Sigmoid colon (tissue), 6 donors: ENCODE measurements at regions not wholly inside any gene's neighbourhood (a gene's known extent, or its start where the extent isn't known, plus 50 kb on each side); places are given as distances from the start of the nearest gene placed in this dataset.

Experiments
- DNase-seq: peaks from one replicate; pipeline ENCODE4 v3.0.0-alpha.2; 2019
- H3K27ac ChIP-seq, 4 donors: fragments of 200-600 bp; sonication (generic); one replicate each; pipeline ENCODE4 v1.5.1; 2016 to 2019; ENCODE audit warnings: mild to moderate bottlenecking in 1 of 4
- H3K27me3 ChIP-seq, 3 donors: fragments of 200-600 bp; sonication (generic); one replicate each; pipeline ENCODE4 v1.5.1; 2019; ENCODE audit warnings: mild to moderate bottlenecking in 1 of 3
- H3K36me3 ChIP-seq, 4 donors: fragments of 200-600 bp; sonication (generic); one replicate each; pipeline ENCODE4 v1.5.1; 2016 to 2019
- H3K4me1 ChIP-seq, 4 donors: fragments of 200-600 bp; sonication (generic); one replicate each; pipeline ENCODE4 v1.5.1; 2017 to 2019
- H3K4me3 ChIP-seq, 4 donors: fragments of 200-600 bp; sonication (generic); one replicate each; pipeline ENCODE4 v1.5.1; 2017 to 2019; ENCODE audit warnings: mild to moderate bottlenecking in 2 of 4, moderate library complexity in 1 of 4
- H3K9me3 ChIP-seq, 4 donors: fragments of 200-600 bp in 3 of 4; sonication (generic) in 3 of 4; one replicate each; pipeline versions ENCODE4 v1.5.1 to v1.6.1; 2013 to 2019
- CTCF ChIP-seq, 4 experiments: fragments of 450-650 bp in 3 of 4; fragments of 200-600 bp in 1 of 4; IDR thresholded peaks; one replicate each; pipeline ENCODE4 v1.5.1; 2016 to 2019; ENCODE audit warnings: antibody characterized with exemption in 4 of 4, mild to moderate bottlenecking in 3 of 4, moderate library complexity in 2 of 4
- EP300 ChIP-seq, 4 donors: sonication (generic); formaldehyde crosslinking; IDR thresholded peaks; one replicate each; pipeline ENCODE4 v1.6.1; 2017; ENCODE audit warnings: antibody characterized with exemption in 4 of 4
- POLR2A ChIP-seq, 2 donors: fragments of 450-650 bp; IDR thresholded peaks; one replicate each; pipeline ENCODE4 v1.6.1; 2016; ENCODE audit warnings: antibody characterized with exemption in 2 of 2, mild to moderate bottlenecking in 2 of 2, moderate library complexity in 2 of 2
- POLR2AphosphoS5 ChIP-seq, 4 donors: sonication (generic); formaldehyde crosslinking; IDR thresholded peaks; one replicate each; pipeline ENCODE4 v1.6.1; 2017; ENCODE audit warnings: antibody characterized with exemption in 4 of 4
- WGBS, 2 donors: extraction: QIAGEN DNeasy Blood & Tissue Kit; methylation state at CpG; one replicate each; pipeline ENCODE4 v1.1.7; 2013; 5-methylcytosine and 5-hydroxymethylcytosine counted together
- intact Hi-C: fragments of 100-400 bp; cut with DNase I; formaldehyde crosslinking; loops from one replicate; pipeline ENCODE4 v1.15.1; 2023
- donor health status: healthy with polysubstance abuse.
- donor health status: healthy.

GRCh38 chr4:42296196-42296595, 101.1 kb upstream of the SHISA3 start:
- H3K9me3 ChIP-seq: no peaks in the 10 kb centered on the region
- TF ChIP-seq POLR2AphosphoS5 (IDR thresholded peaks at IDR 0.05) (no peak), CTCF (IDR thresholded peaks at IDR 0.05) (no peak), EP300 (IDR thresholded peaks at IDR 0.05) (no peak), POLR2A (IDR thresholded peaks at IDR 0.05) (no peak)
- 83 to 85% methylated on average over 3 of the region's 3 CpGs for WGBS, 2 donors
- intact Hi-C loops: no loop called here
- DNase-seq: no peak
- H3K36me3 ChIP-seq: no peaks in the 10 kb centered on the region
- no peak overlapping the region for H3K27ac ChIP-seq
- no peaks in the 10 kb centered on the region for H3K27me3 ChIP-seq
- H3K4me1 ChIP-seq: no peaks in the 10 kb centered on the region
- H3K4me3 ChIP-seq: no peak overlapping the region

- 12 to 31% methylated on average over 4 of the region's 4 CpGs for WGBS, 2 donors
- no peak overlapping the region for H3K27ac ChIP-seq
- intact Hi-C loops: no loop called here
- no peaks in the 10 kb centered on the region for H3K36me3 ChIP-seq
- no peak for DNase-seq
- no peak for TF ChIP-seq POLR2AphosphoS5 (IDR thresholded peaks at IDR 0.05)
- TF ChIP-seq CTCF (IDR thresholded peaks at IDR 0.05): no peak
- no peak for TF ChIP-seq EP300 (IDR thresholded peaks at IDR 0.05)
- no peak for TF ChIP-seq POLR2A (IDR thresholded peaks at IDR 0.05)
- H3K27me3 ChIP-seq: no peaks in the 10 kb centered on the region
- no peak overlapping the region for H3K4me3 ChIP-seq
- no peaks in the 10 kb centered on the region for H3K9me3 ChIP-seq
- H3K4me1 ChIP-seq: peaks cover 0 to 10% (median 4%) of the 10 kb centered on the region in 4 donors
Observed at GRCh38 chr4:42302348-42302747, 94.9 kb upstream of the SHISA3 start.

GRCh38 chr4:42306221-42307109, 90.8 kb upstream of the SHISA3 start:
- WGBS, 2 donors: 75 to 87% methylated on average over 11 of the region's 11 CpGs
- intact Hi-C loops: no loop called here
- Histone ChIP-seq H3K4me1 (peaks cover 0 to 10% (median 4%) of the 10 kb centered on the region in 4 donors), H3K27me3 (no peaks in the 10 kb centered on the region), H3K27ac (no peak overlapping the region), H3K9me3 (no peaks in the 10 kb centered on the region), H3K36me3 (no peaks in the 10 kb centered on the region), H3K4me3 (no peak overlapping the region)
- DNase-seq: peak; percentile 66
- TF ChIP-seq POLR2A (IDR thresholded peaks at IDR 0.05) (no peak), POLR2AphosphoS5 (IDR thresholded peaks at IDR 0.05) (peak in 1 of 4 donors; percentile 15)

- 77 to 78% methylated on average over 3 of the region's 3 CpGs for WGBS, 2 donors
- Histone ChIP-seq H3K27me3 (no peaks in the 10 kb centered on the region), H3K36me3 (no peaks in the 10 kb centered on the region), H3K9me3 (no peaks in the 10 kb centered on the region), H3K4me1 (peaks cover 0 to 10% (median 4%) of the 10 kb centered on the region in 4 donors), H3K4me3 (no peak overlapping the region), H3K27ac (no peak overlapping the region)
- intact Hi-C loops: no loop called here
- no peak for TF ChIP-seq EP300 (IDR thresholded peaks at IDR 0.05)
- no peak for DNase-seq
Observed at GRCh38 chr4:42308247-42308646, 89.0 kb upstream of the SHISA3 start.

GRCh38 chr4:42309361-42310260, 87.7 kb upstream of the SHISA3 start:
- H3K4me1 ChIP-seq: peaks cover 0 to 10% (median 4%) of the 10 kb centered on the region in 4 donors
- no peak for TF ChIP-seq CTCF (IDR thresholded peaks at IDR 0.05)
- no peak for TF ChIP-seq EP300 (IDR thresholded peaks at IDR 0.05)
- no peak for TF ChIP-seq POLR2A (IDR thresholded peaks at IDR 0.05)
- no peak for TF ChIP-seq POLR2AphosphoS5 (IDR thresholded peaks at IDR 0.05)
- intact Hi-C loops: no loop called here
- no peak overlapping the region for H3K27ac ChIP-seq
- H3K27me3 ChIP-seq: no peaks in the 10 kb centered on the region
- H3K36me3 ChIP-seq: no peaks in the 10 kb centered on the region
- H3K4me3 ChIP-seq: no peak overlapping the region
- DNase-seq: no peak
- H3K9me3 ChIP-seq: no peaks in the 10 kb centered on the region
- WGBS, 2 donors: 70 to 72% methylated on average over 9 of the region's 9 CpGs
